ENCODE measurements at regions not wholly inside any gene's neighbourhood (a gene's known extent, or its start where the extent isn't known, plus 50 kb on each side); places are given as distances from the start of the nearest gene placed in this dataset.

- no peak overlapping the region for H3K27ac ChIP-seq (ENCODE audit: low read depth, low read length)
- DNase-seq: no peak
- H3K9ac ChIP-seq (ENCODE audit: extremely low read depth, low read length, poor library complexity, severe bottlenecking): no peak overlapping the region
- Mint-ChIP-seq H3K36me3 (ENCODE audit: low read depth) (no peaks in the 10 kb centered on the region), H3K27me3 (ENCODE audit: insufficient read depth) (no peaks in the 10 kb centered on the region), H3K4me1 (peaks cover 27% of the 10 kb centered on the region), H3K9me3 (no peaks in the 10 kb centered on the region), H3K4me3 (no peak overlapping the region), H3K27ac (no peak overlapping the region)
- H3K36me3 ChIP-seq (ENCODE audit: control insufficient read depth, insufficient read depth, low read length): no peaks in the 10 kb centered on the region
- no peaks in the 10 kb centered on the region for H3K27me3 ChIP-seq (ENCODE audit: control insufficient read depth, insufficient read depth, low read length, poor library complexity, severe bottlenecking)
- no peaks in the 10 kb centered on the region for H3K4me1 ChIP-seq (ENCODE audit: control insufficient read depth, insufficient read depth, low read length)
- TF ChIP-seq CTCF (conservative IDR thresholded peaks at IDR 0.05): no peak
- 80 to 94% methylated on average over 1 to 2 of the region's 2 CpGs for WGBS, 2 experiments (ENCODE audit: insufficient coverage in 1 of 2, insufficient read length in 1 of 2)
- H3K4me3 ChIP-seq (ENCODE audit: low read length): no peak overlapping the region
- no peaks in the 10 kb centered on the region for H3K9me3 ChIP-seq (ENCODE audit: control insufficient read depth, low read length)
Observed at GRCh38 chr5:167638816-167639215, 652.6 kb upstream of the WWC1 start.

GRCh38 chr5:167639273-167639672 lies 652.2 kb upstream of the WWC1 start:
- Histone ChIP-seq H3K9me3 (ENCODE audit: control insufficient read depth, low read length) (no peaks in the 10 kb centered on the region), H3K4me1 (ENCODE audit: control insufficient read depth, insufficient read depth, low read length) (no peaks in the 10 kb centered on the region), H3K27ac (ENCODE audit: low read depth, low read length) (no peak overlapping the region), H3K4me3 (ENCODE audit: low read length) (no peak overlapping the region), H3K9ac (ENCODE audit: extremely low read depth, low read length, poor library complexity, severe bottlenecking) (no peak overlapping the region), H3K27me3 (ENCODE audit: control insufficient read depth, insufficient read depth, low read length, poor library complexity, severe bottlenecking) (no peaks in the 10 kb centered on the region), H3K36me3 (ENCODE audit: control insufficient read depth, insufficient read depth, low read length) (no peaks in the 10 kb centered on the region)
- no peak for TF ChIP-seq CTCF (conservative IDR thresholded peaks at IDR 0.05)
- Mint-ChIP-seq H3K27ac (no peak overlapping the region), H3K4me1 (peaks cover 26% of the 10 kb centered on the region), H3K9me3 (no peaks in the 10 kb centered on the region), H3K27me3 (ENCODE audit: insufficient read depth) (no peaks in the 10 kb centered on the region), H3K36me3 (ENCODE audit: low read depth) (no peaks in the 10 kb centered on the region), H3K4me3 (no peak overlapping the region)
- no peak for DNase-seq
- WGBS, 2 experiments (ENCODE audit: insufficient coverage in 1 of 2, insufficient read length in 1 of 2): 61 to 80% methylated on average over 1 of the region's 1 CpG

- H3K36me3 ChIP-seq (ENCODE audit: control insufficient read depth, insufficient read depth, low read length): no peaks in the 10 kb centered on the region
- H3K9me3 Mint-ChIP-seq: no peaks in the 10 kb centered on the region
- H3K4me1 ChIP-seq (ENCODE audit: control insufficient read depth, insufficient read depth, low read length): no peaks in the 10 kb centered on the region
- no peak overlapping the region for H3K27ac ChIP-seq (ENCODE audit: low read depth, low read length)
- no peak for DNase-seq
- H3K27ac Mint-ChIP-seq: no peak overlapping the region
- no peaks in the 10 kb centered on the region for H3K27me3 ChIP-seq (ENCODE audit: control insufficient read depth, insufficient read depth, low read length, poor library complexity, severe bottlenecking)
- H3K27me3 Mint-ChIP-seq (ENCODE audit: insufficient read depth): no peaks in the 10 kb centered on the region
- no peak overlapping the region for H3K4me3 ChIP-seq (ENCODE audit: low read length)
- no peak overlapping the region for H3K9ac ChIP-seq (ENCODE audit: extremely low read depth, low read length, poor library complexity, severe bottlenecking)
- no peak for TF ChIP-seq CTCF (conservative IDR thresholded peaks at IDR 0.05)
- no peaks in the 10 kb centered on the region for H3K36me3 Mint-ChIP-seq (ENCODE audit: low read depth)
- no peaks in the 10 kb centered on the region for H3K9me3 ChIP-seq (ENCODE audit: control insufficient read depth, low read length)
- H3K4me3 Mint-ChIP-seq: no peak overlapping the region
- peaks cover 23% of the 10 kb centered on the region for H3K4me1 Mint-ChIP-seq
Observed at GRCh38 chr5:167639766-167640165, 651.7 kb upstream of the WWC1 start.

Measured in endodermal cell (in vitro differentiated cells).